RCC 7860 (cell line): ENCODE measurements at regions not wholly inside any gene's neighbourhood (a gene's known extent, or its start where the extent isn't known, plus 50 kb on each side); places are given as distances from the start of the nearest gene placed in this dataset.

Experiments used
- DNase-seq: peaks from one replicate; pipeline ENCODE4 v3.0.0-alpha.2; 2015; ENCODE audit warnings: low spot score
- FAIRE-seq: peaks from 2 replicates; lab custom pipeline; 2012; peaks lifted over from hg19 to GRCh38; lab: Jason Lieb, UNC

DNA sequence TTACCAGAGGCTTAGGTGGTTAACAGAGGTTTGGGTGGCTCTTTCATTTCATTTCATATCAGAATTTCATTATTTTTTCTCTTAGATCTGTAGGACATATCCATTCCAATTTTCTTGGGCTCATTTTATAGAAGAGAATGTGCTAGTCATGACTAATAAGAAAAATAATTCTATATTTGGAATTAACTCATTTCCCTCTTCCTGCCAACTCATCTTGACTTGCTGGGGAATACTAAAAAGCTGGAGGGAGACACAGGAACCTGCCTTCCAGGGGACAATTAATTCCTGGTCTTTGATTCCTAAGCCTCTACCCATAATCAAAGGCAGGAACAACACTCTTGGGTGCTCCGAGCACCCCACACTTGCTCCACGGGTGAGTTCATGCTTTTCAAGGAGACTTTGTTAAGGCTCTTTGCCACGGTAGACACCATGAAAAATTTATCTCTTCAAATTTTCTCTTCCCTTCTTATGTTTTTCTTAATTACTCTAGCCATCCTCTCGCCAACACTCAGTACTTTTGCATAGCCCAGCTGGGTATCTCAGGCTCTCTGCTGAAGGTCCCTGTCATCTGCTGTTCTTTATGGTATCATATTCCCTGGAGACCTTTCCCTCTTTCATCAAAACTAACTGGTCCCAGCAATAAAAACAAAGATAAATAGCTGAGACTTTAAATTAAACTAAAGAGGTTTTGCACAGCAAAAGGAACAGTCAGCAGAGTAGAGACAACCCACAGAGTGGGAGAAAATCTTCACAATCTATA, 273.9 kb downstream of the NPR3 start:
- no peak for DNase-seq
- FAIRE-seq = no peak

DNA sequence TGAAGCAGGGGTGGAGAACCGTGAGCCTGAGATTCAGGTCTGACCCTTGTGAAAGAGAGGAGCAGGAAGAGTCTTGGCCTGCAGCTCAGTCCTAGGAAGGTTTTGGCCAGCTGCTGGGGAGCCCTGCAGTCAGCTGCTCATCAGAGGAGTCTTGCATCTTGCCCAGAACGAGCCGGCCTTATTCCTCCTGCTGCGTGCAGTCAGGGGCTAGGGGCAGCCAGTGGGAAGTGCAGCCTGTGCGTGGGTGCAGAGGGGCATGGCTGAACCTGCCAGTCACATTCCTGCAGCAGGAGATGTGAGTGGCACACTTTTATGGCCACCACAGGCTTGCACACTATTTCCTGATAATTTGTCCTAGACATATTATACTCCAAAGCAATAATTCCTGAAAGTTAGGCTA, 278.7 kb downstream of the NPR3 start:
- DNase-seq (no peak), FAIRE-seq (no peak)

- FAIRE-seq (no peak), DNase-seq (no peak)
These were observed 279.7 kb downstream of the NPR3 start for GRCh38 chr5:32990593-32991420.

DNA sequence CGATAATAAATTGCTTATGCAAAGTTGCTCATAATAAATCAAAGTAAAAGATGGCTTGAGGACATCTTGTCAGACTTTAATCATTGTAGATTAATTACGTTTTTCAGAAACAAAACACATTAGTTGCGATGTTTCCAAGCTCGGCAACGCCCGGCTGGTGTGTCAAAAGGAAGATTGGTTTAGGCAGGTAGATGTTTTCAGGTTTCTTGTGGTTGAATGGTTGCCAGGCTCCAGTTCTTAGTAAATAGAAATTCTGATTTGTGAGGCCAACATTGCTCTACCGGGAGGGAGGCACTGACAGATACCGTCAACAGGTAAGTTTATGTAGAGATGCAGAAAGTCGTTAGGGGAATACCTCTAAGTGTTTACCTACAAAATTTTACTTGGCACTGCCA, 280.3 kb downstream of the NPR3 start:
- DNase-seq (no peak), FAIRE-seq (no peak)

DNA sequence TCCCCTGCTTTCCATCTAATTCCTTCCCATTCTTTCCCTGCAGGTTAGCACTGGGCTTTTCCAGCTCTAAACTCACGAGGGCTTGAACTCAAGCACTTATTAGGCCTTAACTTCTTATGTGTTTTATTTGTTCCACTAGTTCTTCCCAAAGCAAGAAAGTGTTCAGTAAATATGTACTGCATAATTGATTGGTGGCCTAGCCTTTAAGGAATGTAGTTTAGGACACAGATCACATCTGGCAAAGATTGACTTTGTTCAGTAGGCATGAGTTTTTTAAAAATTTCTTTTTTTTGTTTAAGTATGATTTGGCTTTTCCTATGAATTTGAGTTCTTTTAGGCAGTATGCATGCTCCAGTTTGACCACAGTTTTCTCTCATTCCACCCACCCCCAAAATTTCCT, 285.2 kb downstream of the NPR3 start:
- FAIRE-seq = no peak
- DNase-seq = no peak

GRCh38 chr5:33008751-33009418, 297.8 kb downstream of the NPR3 start:
- DNase-seq = no peak
- FAIRE-seq = peak; percentile 2

DNA sequence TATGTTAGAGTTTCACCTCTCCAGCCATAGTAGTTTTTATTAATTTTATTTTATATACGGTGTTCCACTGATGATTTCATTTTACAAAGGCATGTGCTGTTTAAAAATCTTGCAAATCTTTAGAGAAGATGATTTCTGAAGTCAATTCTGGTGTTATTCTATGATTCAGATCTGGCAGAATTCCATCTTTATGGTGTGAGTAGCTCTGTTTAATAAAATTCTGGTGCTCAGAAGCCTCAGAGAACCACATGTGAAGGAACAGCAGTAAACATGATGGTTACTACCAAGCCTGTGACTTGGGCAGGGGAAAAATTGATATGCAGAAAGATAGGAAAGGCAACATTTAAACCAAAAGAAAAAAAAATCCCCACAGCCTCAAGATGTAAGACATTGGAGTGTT, 299.7 kb downstream of the NPR3 start:
- DNase-seq = no peak
- no peak for FAIRE-seq

GRCh38 chr5:33011801-33012200, 300.7 kb downstream of the NPR3 start:
- FAIRE-seq = no peak
- no peak for DNase-seq

DNA sequence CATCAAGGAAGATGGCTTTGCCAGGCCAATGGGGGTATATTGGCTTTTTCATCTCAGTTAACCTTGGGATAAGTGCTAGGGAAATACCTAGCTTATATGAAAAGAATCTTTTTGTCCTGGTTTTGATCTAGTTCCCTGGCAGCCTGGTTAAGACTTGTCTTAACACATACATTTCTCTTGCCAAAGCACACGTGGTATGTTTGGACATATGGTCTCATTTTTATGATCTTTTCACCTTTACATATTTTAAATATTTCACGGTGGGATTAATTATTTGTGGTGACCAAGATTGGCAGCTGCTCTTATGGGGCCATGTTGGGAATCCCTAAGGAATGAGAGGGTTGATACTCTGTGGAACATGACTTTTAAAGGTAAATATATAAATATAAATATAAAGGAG, 312.5 kb downstream of the NPR3 start:
- FAIRE-seq (no peak), DNase-seq (no peak)

- no peak for FAIRE-seq
- no peak for DNase-seq
These were observed 321.4 kb downstream of the NPR3 start for GRCh38 chr5:33032271-33033070.

DNA sequence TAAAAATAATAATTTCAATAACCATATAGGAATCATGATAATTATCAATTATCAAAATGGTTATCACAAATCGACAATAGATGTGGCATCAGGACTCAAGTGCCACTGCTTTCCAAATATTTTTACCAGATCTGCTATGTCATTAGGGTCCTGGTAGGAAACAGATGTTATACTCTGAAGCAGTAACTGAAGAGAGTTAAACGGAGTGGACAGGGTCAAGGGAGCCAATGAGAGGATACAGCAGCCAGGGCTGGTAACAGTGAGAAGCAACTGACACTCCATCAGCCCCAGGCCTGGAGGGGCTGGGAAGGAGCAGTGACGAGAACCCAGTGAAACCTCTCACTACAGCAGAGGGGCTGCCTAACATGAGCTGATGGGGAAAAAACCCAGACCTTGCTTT, 322.4 kb downstream of the NPR3 start:
- no peak for DNase-seq
- FAIRE-seq = no peak

- no peak for FAIRE-seq
- no peak for DNase-seq
These were observed 323.7 kb downstream of the NPR3 start for GRCh38 chr5:33034777-33035176.

DNA sequence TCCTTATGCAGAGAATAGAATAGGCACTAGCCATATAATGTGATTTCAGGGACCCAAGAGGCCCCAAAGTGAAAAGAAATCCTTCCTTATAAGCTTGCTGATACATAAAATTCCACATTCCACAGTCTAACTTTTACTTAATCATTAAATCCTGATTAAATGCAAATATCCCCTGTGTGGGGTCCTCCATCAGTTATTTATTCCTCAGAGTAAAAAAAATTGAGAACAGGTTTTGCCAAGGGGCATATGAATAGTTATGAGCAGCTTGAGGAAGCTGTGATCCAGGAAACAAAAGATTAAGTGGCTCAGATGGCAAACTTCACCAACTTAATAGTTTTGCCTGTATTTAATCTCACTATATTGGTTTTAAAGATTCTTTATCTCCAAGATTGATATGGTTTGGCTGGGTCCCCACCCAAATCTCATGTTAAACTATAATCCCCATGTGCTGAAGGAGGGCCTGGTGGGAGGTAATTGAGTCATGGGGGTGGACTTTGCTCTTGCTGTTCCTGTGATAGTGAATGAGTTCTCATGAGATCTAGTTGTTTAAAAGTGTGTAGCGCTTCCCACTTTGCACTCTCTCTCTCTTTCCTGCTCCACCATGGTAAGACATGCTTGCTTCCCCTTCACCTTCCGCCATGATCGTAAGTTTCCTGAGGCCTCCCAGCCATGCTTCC, 324.9 kb downstream of the NPR3 start:
- no peak for DNase-seq
- no peak for FAIRE-seq

- FAIRE-seq = no peak
- DNase-seq = no peak
These were observed 326.0 kb downstream of the NPR3 start for GRCh38 chr5:33037076-33037475.

DNA sequence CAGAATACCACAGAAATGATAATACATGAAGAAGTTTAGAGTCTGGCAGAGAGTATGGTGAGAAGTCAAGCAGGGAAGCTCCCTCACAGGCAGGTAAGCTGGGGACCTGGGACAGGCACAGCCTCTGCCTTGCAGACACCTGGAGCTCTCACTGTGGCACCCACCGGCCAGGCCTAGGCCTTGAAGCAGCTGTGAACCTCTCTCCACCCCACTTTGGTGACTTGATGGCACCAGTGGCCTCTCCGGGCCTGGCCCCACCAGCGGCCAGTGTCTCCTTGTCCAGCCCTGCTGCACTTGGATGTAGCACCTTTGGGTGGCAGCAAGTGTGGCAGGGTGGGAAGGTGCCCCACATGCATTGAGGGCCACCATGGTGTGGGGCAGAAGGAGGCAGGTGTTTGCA, 330.5 kb downstream of the NPR3 start:
- FAIRE-seq (no peak), DNase-seq (no peak)

- no peak for FAIRE-seq
These were observed 332.3 kb downstream of the NPR3 start for GRCh38 chr5:33043343-33043997.

DNA sequence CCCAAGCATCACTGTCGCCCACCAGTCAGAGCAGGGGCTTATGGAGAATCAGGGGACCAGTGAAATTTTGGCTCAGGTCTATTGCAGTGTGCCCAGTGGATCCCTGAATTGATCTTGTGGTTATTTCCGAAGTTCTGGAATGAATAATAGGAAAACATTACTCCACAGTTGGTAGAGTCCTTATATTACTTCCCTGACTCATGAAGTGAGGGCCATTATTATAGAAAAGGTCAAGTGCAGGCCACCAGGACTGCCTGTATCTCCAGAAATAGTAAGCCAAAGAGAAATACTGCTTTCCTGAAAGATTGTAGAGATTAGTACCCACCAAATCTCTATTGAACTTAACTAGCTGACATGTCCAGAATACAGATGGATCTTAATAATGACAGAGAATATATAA, 335.0 kb downstream of the NPR3 start:
- FAIRE-seq (no peak), DNase-seq (no peak)

More at GRCh38 chr5:33043343-33043997, 332.3 kb downstream of the NPR3 start:
- no peak for DNase-seq

DNA sequence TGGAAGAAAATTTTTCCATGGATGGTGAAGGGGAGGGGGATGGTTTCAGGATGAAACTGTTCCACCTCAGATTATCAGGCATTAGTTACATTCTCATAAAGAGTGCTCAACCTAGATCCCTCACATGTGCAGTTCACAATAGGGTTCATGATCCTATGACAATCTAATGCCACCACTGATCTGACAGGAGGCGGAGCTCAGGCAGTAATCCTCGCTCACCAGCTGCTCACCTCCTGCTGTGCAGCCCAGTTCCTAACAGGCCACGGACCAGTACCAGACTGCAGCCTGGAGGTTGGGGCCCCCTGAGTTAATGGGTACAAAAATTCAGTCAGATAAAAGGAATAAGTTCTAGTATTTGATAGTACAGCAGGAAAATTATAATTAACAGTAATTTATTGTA, 337.2 kb downstream of the NPR3 start:
- DNase-seq (no peak), FAIRE-seq (no peak)

DNA sequence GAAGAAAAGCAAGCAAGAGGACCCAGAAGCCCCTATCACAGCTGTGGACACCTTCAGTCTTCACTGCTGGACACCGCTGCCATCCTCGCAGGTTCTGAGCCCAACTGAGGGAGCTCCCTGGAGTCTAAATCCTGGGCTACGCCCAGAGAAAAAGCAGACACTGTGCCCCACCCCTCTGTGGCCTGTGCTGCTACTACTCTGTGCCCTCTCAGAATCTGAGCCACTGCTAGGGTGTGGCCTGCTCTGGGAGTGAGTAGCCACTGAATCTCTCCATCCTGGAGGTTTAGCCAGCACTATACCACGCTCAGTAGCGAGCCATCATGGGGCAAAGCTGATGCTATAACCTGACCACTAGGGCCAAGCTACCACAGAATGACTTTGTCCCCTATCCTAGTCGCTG, 338.2 kb downstream of the NPR3 start:
- DNase-seq (peak; percentile 28), FAIRE-seq (no peak)

DNA sequence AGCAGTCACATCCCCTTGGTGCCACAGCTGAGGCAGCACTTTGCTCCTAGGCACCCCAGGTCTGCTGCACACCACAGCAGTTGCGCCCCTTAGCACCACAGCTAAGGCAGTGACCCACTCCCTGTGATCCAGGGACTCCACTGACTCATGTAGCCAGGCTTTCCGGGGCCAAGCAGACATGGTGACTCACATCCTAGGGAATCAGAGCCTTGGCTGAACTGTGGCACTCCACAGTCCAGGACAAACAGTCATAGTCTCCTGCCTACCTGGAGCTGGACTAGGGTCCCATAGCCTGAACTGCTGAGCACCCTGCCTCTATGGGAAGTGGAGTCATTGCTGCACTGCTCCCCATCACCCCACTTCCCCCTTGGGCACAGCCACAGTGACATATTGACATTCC, 338.7 kb downstream of the NPR3 start:
- DNase-seq (peak; percentile 91), FAIRE-seq (peak; percentile 86)
